IMR-90 (cell line): ENCODE measurements at regions not wholly inside any gene's neighbourhood (a gene's known extent, or its start where the extent isn't known, plus 50 kb on each side); places are given as distances from the start of the nearest gene placed in this dataset.

ENCODE experiments used
- CHD1 ChIP-seq: IDR thresholded peaks from 2 replicates; pipeline ENCODE4 v1.6.1; 2012; ENCODE audit warnings: low read depth, low read length, improper control_type of control experiment
- POLR2A ChIP-seq: IDR thresholded peaks from 2 replicates; pipeline ENCODE4 v1.6.1; 2012; ENCODE audit warnings: mild to moderate bottlenecking, low read depth, low read length
- RAD21 ChIP-seq: IDR thresholded peaks from 2 replicates; pipeline ENCODE4 v1.6.1; 2012; ENCODE audit warnings: low read length, improper control_type of control experiment
- TF ChIP-seq, protein P1 (sequence below): conservative IDR thresholded peaks from 2 replicates; pipeline ENCODE4 v1.5.1; 2012; ENCODE audit warnings: mild to moderate bottlenecking, low read depth, low read length, improper control_type of control experiment

GRCh38 chr1:38123356-38124135, 77.0 kb upstream of the POU3F1 start:
- TF ChIP-seq, protein P1, sequence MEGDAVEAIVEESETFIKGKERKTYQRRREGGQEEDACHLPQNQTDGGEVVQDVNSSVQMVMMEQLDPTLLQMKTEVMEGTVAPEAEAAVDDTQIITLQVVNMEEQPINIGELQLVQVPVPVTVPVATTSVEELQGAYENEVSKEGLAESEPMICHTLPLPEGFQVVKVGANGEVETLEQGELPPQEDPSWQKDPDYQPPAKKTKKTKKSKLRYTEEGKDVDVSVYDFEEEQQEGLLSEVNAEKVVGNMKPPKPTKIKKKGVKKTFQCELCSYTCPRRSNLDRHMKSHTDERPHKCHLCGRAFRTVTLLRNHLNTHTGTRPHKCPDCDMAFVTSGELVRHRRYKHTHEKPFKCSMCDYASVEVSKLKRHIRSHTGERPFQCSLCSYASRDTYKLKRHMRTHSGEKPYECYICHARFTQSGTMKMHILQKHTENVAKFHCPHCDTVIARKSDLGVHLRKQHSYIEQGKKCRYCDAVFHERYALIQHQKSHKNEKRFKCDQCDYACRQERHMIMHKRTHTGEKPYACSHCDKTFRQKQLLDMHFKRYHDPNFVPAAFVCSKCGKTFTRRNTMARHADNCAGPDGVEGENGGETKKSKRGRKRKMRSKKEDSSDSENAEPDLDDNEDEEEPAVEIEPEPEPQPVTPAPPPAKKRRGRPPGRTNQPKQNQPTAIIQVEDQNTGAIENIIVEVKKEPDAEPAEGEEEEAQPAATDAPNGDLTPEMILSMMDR, result no peak
- TF ChIP-seq POLR2A (no peak), RAD21 (no peak), CHD1 (no peak)
